ENCODE measurements at regions not wholly inside any gene's neighbourhood (a gene's known extent, or its start where the extent isn't known, plus 50 kb on each side); places are given as distances from the start of the nearest gene placed in this dataset.

DNA sequence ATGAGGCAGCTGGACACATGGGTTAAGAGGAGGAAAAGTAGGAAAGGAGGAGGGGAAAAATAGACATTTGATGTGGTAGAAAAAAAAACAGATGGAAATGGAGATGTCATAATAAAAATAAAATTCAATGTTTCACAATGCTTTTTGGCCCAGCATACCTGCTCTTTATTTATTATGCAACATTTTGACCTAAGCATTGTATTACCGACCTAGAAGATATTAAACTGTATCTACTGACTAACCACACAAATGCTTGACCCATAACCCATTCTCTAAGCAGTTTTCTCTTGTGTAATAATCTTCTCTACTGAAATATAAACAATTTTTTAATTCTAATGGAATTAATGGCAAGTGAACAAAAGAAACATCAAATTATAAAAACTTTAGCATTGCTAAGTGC lies 362.3 kb downstream of the FBXO15 start:
- Histone ChIP-seq H3K9me3 (ENCODE audit: control insufficient read depth, low read length) (no peaks in the 10 kb centered on the region), H3K4me3 (ENCODE audit: low read length) (no peak overlapping the region), H3K9ac (ENCODE audit: extremely low read depth, low read length, poor library complexity, severe bottlenecking) (no peak overlapping the region), H3K4me1 (ENCODE audit: control insufficient read depth, insufficient read depth, low read length) (no peaks in the 10 kb centered on the region), H3K36me3 (ENCODE audit: control insufficient read depth, insufficient read depth, low read length) (no peaks in the 10 kb centered on the region), H3K27ac (ENCODE audit: low read depth, low read length) (no peak overlapping the region), H3K27me3 (ENCODE audit: control insufficient read depth, insufficient read depth, low read length, poor library complexity, severe bottlenecking) (no peaks in the 10 kb centered on the region)
- no peak overlapping the region for H3K27ac Mint-ChIP-seq
- H3K27me3 Mint-ChIP-seq (ENCODE audit: insufficient read depth) = no peaks in the 10 kb centered on the region
- H3K9me3 Mint-ChIP-seq = no peaks in the 10 kb centered on the region
- H3K36me3 Mint-ChIP-seq (ENCODE audit: low read depth) = no peaks in the 10 kb centered on the region
- TF ChIP-seq, protein P1, sequence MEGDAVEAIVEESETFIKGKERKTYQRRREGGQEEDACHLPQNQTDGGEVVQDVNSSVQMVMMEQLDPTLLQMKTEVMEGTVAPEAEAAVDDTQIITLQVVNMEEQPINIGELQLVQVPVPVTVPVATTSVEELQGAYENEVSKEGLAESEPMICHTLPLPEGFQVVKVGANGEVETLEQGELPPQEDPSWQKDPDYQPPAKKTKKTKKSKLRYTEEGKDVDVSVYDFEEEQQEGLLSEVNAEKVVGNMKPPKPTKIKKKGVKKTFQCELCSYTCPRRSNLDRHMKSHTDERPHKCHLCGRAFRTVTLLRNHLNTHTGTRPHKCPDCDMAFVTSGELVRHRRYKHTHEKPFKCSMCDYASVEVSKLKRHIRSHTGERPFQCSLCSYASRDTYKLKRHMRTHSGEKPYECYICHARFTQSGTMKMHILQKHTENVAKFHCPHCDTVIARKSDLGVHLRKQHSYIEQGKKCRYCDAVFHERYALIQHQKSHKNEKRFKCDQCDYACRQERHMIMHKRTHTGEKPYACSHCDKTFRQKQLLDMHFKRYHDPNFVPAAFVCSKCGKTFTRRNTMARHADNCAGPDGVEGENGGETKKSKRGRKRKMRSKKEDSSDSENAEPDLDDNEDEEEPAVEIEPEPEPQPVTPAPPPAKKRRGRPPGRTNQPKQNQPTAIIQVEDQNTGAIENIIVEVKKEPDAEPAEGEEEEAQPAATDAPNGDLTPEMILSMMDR (conservative IDR thresholded peaks at IDR 0.05) = no peak
- WGBS, 2 experiments (ENCODE audit: insufficient coverage in 1 of 2, insufficient read length in 1 of 2) = 88% methylated on average over 1 of the region's 1 CpG; no CpG with 5 or more reads in 1 of the 2 experiments
- no peak for DNase-seq
- H3K4me3 Mint-ChIP-seq = no peak overlapping the region
- peaks cover 1% of the 10 kb centered on the region for H3K4me1 Mint-ChIP-seq

DNA sequence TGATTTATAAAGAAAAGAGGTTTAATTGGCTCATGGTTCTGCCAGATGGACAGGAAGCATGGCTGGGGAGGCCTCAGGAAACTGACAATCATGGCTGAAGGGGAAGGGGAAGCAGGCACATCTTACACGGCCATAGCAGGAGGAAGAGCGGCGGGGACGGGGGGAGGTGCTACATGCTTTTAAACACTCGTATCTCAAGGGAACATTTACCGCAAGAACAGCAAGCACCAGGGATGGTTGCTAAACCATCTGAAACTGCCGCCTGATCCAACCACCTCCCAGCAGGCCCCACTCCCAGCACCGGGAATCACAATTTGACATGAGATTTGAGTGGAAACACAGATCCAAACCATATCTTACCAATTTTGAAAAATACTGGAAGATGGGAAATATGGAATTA lies 362.8 kb downstream of the FBXO15 start:
- Mint-ChIP-seq H3K9me3 (no peaks in the 10 kb centered on the region), H3K27ac (no peak overlapping the region), H3K36me3 (ENCODE audit: low read depth) (no peaks in the 10 kb centered on the region), H3K4me3 (no peak overlapping the region), H3K4me1 (peaks cover 4% of the 10 kb centered on the region), H3K27me3 (ENCODE audit: insufficient read depth) (no peaks in the 10 kb centered on the region)
- no peaks in the 10 kb centered on the region for H3K4me1 ChIP-seq (ENCODE audit: control insufficient read depth, insufficient read depth, low read length)
- TF ChIP-seq, protein P1 (conservative IDR thresholded peaks at IDR 0.05) = no peak
- H3K36me3 ChIP-seq (ENCODE audit: control insufficient read depth, insufficient read depth, low read length) = no peaks in the 10 kb centered on the region
- no peak overlapping the region for H3K27ac ChIP-seq (ENCODE audit: low read depth, low read length)
- H3K9ac ChIP-seq (ENCODE audit: extremely low read depth, low read length, poor library complexity, severe bottlenecking) = no peak overlapping the region
- 87 to 92% methylated on average over 4 to 8 of the region's 8 CpGs for WGBS, 2 experiments (ENCODE audit: insufficient coverage in 1 of 2, insufficient read length in 1 of 2)
- no peak overlapping the region for H3K4me3 ChIP-seq (ENCODE audit: low read length)
- no peaks in the 10 kb centered on the region for H3K9me3 ChIP-seq (ENCODE audit: control insufficient read depth, low read length)
- DNase-seq = no peak
- H3K27me3 ChIP-seq (ENCODE audit: control insufficient read depth, insufficient read depth, low read length, poor library complexity, severe bottlenecking) = no peaks in the 10 kb centered on the region

DNA sequence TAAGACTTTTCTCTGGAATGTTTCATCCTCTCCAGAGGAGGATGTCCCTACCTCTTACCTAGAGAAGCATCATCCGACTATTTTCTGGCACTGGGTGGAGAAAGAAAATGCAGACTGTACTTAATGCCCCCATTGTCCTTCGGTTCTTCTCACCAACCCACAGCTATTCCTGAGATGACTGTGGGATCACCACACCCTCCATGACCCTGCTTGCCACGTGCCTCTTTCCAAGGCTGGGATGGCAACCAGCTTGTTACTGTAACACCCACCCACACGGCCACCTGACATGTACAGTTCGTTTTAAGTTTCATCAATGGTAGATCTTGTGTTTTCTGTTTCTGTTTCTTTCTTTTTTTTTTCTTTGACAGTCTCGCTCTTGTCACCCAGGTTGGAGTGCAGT lies 365.2 kb downstream of the FBXO15 start:
- H3K27ac Mint-ChIP-seq = no peak overlapping the region
- WGBS, 2 experiments (ENCODE audit: insufficient coverage in 1 of 2, insufficient read length in 1 of 2) = 84 to 97% methylated on average over 4 to 6 of the region's 6 CpGs

More for the DNA sequence above, 365.2 kb downstream of the FBXO15 start:
- Histone ChIP-seq H3K27me3 (ENCODE audit: control insufficient read depth, insufficient read depth, low read length, poor library complexity, severe bottlenecking) (no peaks in the 10 kb centered on the region), H3K9ac (ENCODE audit: extremely low read depth, low read length, poor library complexity, severe bottlenecking) (no peak overlapping the region), H3K9me3 (ENCODE audit: control insufficient read depth, low read length) (no peaks in the 10 kb centered on the region), H3K27ac (ENCODE audit: low read depth, low read length) (no peak overlapping the region), H3K4me3 (ENCODE audit: low read length) (no peak overlapping the region), H3K36me3 (ENCODE audit: control insufficient read depth, insufficient read depth, low read length) (no peaks in the 10 kb centered on the region), H3K4me1 (ENCODE audit: control insufficient read depth, insufficient read depth, low read length) (no peaks in the 10 kb centered on the region)
- Mint-ChIP-seq H3K4me3 (no peak overlapping the region), H3K4me1 (peaks cover 4% of the 10 kb centered on the region), H3K36me3 (ENCODE audit: low read depth) (no peaks in the 10 kb centered on the region), H3K27me3 (ENCODE audit: insufficient read depth) (no peaks in the 10 kb centered on the region), H3K9me3 (no peaks in the 10 kb centered on the region)
- no peak for DNase-seq
- TF ChIP-seq, protein P1 (conservative IDR thresholded peaks at IDR 0.05) = no peak
